ENCODE measurements at regions not wholly inside any gene's neighbourhood (a gene's known extent, or its start where the extent isn't known, plus 50 kb on each side); places are given as distances from the start of the nearest gene placed in this dataset.
"Not testable (repeated sequence)": the region's sequence is repeated elsewhere in the genome, so short reads cannot be mapped to it uniquely, and the experiment has no call there.

DNA sequence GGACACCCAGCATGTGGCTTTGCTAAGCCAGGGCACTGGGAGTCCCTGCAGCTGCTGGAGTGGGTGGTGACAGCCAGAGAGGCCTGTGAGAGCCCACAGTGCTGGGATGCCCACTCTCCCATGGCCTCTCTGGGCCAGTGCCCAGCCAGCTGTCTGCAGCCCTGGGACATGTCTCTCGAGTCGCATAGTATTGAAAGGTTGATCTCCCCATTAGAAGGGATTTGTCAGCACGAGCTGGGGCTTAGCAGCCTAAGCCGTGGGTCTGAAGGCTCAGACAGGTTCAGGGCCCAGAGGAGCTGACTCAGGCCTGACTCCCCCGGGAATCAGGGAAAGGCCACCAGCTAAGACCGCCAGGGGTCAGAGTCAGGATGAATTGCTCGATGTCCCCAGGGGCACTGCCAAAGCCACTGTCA is 53.5 kb downstream of the FOXD2 start:
- DNase-seq (ENCODE audit: low read depth) = no peak
- no peak overlapping the region for H3K4me3 ChIP-seq (ENCODE audit: low read length)

DNA sequence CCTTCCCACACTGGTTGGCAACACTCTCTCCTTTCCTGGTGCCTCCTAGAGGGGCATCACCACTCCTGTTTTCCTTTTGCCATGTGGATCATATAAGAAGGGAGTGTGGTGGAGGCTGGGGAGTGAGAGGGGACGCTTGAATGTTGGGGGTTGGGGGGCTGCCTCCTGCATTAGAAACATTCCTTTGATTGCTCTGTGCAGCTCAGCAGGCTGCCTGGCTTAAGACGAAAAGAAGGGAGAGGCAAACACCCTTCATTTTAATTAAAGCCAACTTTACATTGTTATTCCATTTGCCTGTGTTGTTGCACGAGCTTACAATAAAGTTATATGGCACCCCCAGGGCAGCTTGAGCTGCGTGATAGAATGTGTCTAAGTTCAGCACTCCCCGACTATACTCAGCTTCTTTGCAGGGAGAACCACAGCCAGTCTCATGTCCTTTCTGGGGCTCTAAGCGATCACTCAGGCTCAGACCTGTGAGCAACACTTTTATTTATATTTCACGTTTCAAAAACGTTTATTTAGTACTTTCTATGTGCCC is 57.4 kb downstream of the FOXD2 start:
- DNase-seq (ENCODE audit: low read depth) = no peak
- H3K4me3 ChIP-seq (ENCODE audit: low read length) = no peak overlapping the region
- TF ChIP-seq, protein P1, sequence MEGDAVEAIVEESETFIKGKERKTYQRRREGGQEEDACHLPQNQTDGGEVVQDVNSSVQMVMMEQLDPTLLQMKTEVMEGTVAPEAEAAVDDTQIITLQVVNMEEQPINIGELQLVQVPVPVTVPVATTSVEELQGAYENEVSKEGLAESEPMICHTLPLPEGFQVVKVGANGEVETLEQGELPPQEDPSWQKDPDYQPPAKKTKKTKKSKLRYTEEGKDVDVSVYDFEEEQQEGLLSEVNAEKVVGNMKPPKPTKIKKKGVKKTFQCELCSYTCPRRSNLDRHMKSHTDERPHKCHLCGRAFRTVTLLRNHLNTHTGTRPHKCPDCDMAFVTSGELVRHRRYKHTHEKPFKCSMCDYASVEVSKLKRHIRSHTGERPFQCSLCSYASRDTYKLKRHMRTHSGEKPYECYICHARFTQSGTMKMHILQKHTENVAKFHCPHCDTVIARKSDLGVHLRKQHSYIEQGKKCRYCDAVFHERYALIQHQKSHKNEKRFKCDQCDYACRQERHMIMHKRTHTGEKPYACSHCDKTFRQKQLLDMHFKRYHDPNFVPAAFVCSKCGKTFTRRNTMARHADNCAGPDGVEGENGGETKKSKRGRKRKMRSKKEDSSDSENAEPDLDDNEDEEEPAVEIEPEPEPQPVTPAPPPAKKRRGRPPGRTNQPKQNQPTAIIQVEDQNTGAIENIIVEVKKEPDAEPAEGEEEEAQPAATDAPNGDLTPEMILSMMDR (IDR thresholded peaks at IDR 0.05; ENCODE audit: insufficient read depth, low read depth, low read length, missing control alignments) = no peak

More for the DNA sequence above, 53.5 kb downstream of the FOXD2 start:
- TF ChIP-seq, protein P1 (IDR thresholded peaks at IDR 0.05; ENCODE audit: insufficient read depth, low read depth, low read length, missing control alignments) = no peak

DNA sequence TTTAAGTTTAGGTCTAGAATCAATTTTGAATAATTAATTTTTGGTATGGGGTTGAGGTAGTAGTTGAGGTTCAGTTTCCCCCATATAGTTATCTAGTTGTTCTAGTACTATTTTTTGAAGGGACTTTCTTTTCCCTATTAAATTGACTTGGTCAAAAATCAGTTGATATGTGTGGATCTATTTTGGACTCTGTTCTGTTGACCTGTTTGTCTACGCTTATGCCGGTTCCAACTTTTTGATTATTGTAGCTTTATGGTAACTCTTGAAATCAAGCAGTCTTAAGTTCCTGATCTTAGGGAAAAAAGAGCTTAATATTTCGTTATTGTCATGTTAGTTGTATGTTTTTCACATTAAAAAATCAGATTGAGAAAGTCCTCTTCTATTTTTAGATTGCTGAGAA is 60.7 kb downstream of the FOXD2 start:
- no peak for DNase-seq (ENCODE audit: low read depth)
- TF ChIP-seq, protein P1 (IDR thresholded peaks at IDR 0.05; ENCODE audit: insufficient read depth, low read depth, low read length, missing control alignments) = no peak
- H3K4me3 ChIP-seq (ENCODE audit: low read length) = no peak overlapping the region

DNA sequence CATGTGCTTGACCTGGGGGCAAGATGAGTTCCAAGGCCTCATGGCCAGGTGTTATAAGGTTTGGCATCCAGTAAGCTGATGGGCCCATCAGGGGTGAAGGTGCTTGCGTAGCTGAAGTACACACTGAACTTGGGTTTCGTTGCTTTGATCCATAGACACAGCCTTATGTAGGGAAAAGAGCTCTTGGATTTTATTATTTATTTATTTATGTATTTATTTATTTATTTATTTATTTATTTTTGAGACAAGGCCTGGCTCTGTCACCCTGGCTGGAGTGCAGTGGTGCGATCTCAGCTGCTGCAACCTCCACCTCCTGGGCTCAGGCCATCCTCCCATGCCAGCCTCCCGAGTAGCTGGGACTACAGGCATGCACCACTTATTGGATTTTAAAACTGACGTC is 63.2 kb downstream of the FOXD2 start:
- TF ChIP-seq, protein P1 (IDR thresholded peaks at IDR 0.05; ENCODE audit: insufficient read depth, low read depth, low read length, missing control alignments) = no peak
- DNase-seq (ENCODE audit: low read depth) = no peak
- H3K4me3 ChIP-seq (ENCODE audit: low read length) = no peak overlapping the region

DNA sequence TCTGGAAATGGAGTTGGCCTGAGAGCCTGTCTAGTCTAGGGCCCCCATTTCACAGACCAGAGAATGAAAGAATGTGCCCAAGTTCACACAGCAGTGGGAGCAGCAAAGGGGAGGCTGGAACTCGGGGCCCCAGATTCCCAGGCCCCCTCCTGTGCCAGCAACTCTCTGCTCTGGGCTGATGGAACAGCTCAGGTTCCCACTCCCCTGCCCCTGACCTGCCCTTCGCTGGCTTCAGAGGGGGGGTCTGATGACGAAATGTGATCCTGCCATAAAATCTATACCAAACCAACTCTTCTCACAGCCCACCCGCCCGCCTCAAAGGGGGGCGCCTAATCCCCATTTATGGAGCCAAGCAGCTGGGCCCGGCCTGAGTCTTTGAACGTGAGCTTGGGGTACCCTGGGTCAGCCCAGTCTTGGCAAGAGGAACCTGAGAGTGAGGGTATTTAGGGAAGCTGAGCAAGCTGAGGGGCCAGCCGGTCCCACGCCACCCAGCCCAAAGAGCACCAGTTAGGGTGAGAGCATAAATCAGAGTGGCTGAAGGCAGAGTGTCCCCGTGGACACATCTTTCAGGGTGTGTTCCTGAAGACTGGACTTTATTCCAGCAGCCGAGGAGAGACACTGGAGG is 65.0 kb downstream of the FOXD2 start:
- no peak for DNase-seq (ENCODE audit: low read depth)
- TF ChIP-seq, protein P1 (IDR thresholded peaks at IDR 0.05; ENCODE audit: insufficient read depth, low read depth, low read length, missing control alignments) = no peak
- H3K4me3 ChIP-seq (ENCODE audit: low read length) = no peak overlapping the region

DNA sequence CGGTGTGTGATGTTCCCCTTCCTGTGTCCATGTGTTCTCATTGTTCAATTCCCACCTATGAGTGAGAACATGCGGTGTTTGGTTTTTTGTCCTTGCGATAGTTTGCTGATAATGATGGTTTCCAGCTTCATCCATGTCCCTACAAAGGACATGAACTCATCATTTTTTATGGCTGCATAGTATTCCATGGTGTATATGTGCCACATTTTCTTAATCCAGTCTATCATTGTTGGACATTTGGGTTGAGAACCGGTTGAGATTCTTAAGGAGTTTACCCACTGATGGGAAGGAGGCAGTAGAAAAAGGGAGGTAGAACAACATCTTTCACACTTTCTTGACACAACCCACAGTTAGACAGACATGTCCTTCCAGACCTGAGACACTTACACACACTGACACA is 67.0 kb downstream of the FOXD2 start:
- H3K4me3 ChIP-seq (ENCODE audit: low read length); DNase-seq (ENCODE audit: low read depth): not testable (repeated sequence)

DNA sequence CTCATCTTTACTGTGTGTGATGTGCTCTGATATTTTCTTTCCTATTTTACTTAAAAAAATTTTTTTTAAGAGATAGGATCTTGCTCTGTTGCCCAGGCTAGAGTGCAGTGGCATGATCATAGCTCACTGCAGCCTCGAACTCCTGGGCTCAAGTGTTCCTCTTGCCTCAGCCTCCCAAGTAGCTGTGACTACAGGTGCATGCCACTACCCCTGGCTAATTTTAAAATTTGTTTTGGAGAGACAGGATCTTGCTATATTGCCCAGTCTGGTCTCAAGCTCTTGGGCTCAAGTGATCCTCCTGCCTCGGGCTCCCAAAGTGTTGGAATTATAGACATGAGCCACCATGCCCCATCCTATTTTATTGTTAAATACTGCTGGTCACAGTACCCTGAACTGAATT is 67.4 kb downstream of the FOXD2 start:
- no peak overlapping the region for H3K4me3 ChIP-seq (ENCODE audit: low read length)
- TF ChIP-seq, protein P1 (IDR thresholded peaks at IDR 0.05; ENCODE audit: insufficient read depth, low read depth, low read length, missing control alignments) = no peak
- DNase-seq (ENCODE audit: low read depth) = no peak

Measured in epithelial cell of esophagus (primary cell).